Activated T-cell treated with anti-CD3 and anti-CD28 coated beads, Interleukin-2, amount 50 U/mL, for 48 hours (primary cell): ENCODE measurements at regions not wholly inside any gene's neighbourhood (a gene's known extent, or its start where the extent isn't known, plus 50 kb on each side); places are given as distances from the start of the nearest gene placed in this dataset.

Experiments used
- DNase-seq, 2 experiments: peaks; one replicate each; pipeline ENCODE4 v3.0.0-alpha.2; 2020

GRCh38 chr2:200013906-200014305, 58.5 kb downstream of the MAIP1 start:
- DNase-seq = no peak

GRCh38 chr2:200021449-200022114, 66.2 kb downstream of the MAIP1 start:
- no peak for DNase-seq

DNA sequence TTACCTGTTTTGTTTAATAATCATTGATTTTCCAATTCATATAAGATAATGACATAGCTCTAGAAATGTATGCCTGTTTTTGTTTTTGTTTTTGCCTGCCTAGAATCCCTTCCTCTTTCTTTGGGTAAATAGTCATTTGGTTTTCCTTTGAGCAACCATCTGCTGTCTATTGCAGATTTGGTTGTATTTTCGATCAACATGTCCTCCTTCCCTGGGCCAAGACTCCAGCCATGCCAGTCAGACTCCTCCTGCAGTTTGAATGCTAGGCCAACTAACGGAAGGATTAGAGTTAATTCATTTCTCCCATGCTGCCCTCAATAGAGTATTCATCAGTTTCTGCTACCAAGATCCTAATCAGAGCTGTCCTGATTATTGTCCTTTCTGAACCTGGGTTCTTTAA, 67.1 kb downstream of the MAIP1 start:
- DNase-seq = no peak

DNA sequence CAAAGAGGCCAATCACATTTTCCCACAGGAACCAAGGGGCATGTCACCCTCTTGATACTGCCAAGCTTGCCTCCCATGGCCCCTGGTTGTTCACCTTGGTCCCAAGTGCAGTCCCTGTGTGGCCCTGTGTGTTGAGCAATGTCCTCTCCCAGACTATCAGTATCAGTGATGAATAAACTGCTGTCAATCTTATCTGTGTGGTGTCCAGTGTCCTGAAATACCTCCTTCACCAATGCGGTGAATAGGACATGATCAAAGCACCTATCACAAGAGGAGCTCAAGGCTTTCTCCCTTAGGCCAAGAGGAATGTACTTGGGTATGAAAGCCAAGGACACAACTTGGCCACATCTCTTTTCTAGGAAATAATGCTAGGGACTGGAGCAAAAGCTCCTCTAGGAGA, 68.2 kb downstream of the MAIP1 start:
- no peak for DNase-seq

GRCh38 chr2:200025717-200026116, 70.3 kb downstream of the MAIP1 start:
- no peak for DNase-seq

DNA sequence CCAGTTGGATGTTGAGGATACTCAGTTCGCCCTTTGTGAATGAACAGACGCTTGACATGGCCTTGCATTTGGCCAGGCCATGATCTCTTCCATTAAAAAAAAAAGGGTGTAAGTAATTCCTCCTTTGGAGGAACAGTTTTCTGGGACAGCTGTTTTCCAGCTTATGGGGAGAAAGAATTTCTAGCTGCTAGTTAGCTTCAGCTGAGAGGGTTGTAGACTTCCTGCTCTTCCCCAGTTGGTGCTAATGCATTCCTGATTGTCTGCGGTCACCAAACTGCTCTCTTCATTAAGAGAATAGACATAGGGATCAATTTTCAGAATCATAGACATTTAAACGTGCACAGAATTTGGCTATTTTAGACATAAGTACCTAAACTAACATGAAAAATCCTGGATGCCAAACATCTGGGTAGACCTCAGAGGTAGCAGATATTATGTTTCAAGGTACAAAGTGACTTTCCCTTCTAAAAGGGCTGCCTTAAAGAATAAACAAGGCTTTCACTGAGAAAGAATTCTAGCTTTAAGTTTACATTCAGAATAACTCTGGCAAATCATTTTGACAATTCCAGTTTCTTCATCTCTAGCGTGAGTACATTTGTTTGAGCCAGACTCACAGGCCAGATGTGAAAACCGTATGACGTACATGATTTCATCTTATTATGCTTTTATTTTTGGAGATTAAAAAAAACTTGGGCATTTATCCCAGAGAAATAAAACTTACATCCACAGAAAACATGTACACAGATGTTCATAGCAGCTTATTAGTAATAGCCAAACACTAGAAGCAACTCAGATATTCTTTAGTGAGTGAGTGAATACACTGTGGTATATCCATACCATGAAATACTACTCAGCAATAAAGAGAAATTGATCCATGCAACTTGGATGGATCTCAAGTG, 71.2 kb downstream of the MAIP1 start:
- DNase-seq = no peak

DNA sequence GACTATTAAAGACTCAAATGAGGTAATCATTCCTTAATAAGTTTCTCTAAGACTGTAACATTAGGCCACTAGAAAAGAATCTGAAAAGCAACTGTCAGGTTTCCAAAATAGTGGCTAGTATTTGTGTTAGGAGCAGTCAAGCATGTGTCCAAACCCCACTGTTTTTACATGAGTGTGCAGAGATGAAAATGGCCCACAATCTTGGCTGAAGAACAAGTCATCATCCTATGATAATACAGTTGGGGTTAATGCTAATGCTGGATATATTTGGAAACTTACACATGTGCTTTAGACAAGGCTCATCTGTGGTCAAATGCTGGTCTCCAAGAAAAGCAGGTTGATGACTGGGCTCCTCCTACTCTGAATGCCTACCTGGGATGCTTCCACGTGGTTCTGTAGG, 73.6 kb downstream of the MAIP1 start:
- no peak for DNase-seq

DNA sequence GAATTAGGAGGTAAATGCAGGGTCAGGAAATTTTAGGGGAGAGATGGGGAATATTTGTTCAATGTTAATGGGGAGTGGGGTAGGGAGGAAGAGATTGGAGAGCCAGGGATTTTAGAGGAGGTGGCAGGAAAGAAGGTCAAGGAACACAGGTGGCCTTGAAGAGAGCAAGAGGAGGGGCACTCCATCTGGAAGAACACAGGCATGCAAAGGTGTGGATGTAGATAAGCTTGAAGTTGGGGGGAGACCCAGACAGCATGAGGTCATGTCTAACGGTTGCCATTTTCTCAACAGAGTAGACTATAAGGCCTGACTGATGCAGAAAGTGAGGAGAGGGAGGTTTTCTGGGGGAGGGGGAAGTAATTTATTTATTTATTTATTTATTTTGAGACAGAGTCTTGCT, 77.5 kb downstream of the MAIP1 start:
- DNase-seq = no peak

DNA sequence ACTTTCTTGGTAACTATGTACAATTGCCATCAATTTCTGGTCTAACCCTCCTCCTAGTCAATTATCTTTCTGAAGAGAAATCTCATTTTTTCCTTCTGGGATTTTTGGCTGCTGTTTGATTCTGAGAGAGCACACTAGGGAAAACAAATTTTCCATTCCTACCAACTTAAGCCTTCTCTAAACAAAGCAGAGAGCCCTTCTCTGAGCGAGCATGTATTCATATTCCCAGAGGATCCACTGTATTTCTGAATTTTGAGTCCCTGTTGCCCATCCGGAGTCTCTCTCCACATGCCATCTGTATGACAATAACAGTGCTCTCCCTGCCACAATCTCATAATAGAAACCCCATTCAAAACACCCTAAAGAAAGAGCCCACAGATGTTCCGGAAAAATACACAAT, 78.5 kb downstream of the MAIP1 start:
- no peak for DNase-seq

DNA sequence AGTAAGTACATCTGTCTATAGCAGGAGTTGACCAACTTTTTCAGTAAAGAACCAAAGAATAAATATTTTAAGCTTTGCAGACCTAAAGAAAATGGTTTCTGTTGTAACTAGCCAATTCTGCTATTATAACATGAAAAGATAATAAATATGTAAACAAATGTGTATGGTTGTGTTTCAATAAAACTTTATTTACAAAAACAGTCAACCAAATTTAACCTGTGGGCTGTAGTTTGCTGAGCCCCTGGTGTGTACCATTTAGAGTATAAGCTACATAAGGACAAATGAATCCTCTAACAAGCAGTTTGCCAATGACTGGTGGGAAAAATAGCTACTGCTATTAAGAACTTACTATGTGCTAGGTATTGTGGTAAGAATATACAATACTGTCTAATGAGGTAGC, 79.4 kb downstream of the MAIP1 start:
- DNase-seq = no peak

- DNase-seq = no peak
Measured at GRCh38 chr2:200039724-200040650, 84.6 kb downstream of the MAIP1 start.

- DNase-seq = no peak
Measured at GRCh38 chr2:200040831-200041230, 85.4 kb downstream of the MAIP1 start.

DNA sequence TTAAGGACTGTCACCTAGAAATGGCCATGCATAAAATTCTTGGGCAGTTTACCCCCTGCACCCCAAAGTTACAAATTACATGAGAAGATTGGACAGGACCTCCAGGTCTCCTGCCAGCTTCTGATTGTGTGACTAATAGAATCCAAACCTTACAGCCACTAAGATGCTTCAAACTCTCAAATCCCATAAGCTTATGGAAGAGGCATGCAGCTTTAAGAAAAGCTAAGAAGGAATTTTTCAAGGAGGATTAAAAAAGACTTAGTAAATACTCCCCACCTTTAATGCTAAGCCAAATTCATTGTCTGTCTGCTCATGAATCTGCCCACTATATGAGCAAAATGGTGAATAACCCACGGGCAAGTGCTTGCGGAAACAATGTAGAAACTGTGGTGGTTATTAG, 86.3 kb downstream of the MAIP1 start:
- DNase-seq = no peak

DNA sequence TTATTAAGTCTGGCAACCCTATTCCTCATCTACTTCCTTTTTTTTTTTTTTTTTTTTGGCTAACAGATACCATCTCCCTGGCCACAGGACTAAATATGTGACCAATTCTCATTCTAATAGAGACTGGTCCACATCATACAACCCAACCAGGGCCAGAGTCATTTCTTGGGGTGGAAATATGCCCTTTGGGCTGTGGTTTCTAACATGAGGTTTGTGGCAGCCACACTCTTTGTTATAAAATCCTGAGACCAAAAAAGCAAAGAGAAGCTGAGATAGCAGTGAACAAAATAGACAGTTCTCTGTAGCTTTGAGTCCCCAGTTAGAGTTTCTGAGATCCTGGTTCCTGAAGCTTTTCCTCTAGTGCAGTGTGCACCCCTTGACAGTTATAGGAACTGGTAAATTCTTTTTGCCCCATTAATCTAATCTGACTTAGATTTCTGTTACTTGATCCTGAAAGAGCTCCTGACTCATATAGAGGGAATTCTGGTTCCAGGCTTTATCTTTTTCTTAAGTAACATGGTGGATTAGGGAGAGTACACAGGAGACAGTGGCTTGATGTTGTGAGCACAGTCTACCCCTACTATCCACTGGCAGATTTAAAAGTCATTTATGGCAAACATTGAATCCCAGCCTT, 86.8 kb downstream of the MAIP1 start:
- DNase-seq = no peak

- DNase-seq = no peak
Measured at GRCh38 chr2:200042944-200043343, 87.6 kb downstream of the MAIP1 start.

GRCh38 chr2:200044453-200044852, 89.1 kb downstream of the MAIP1 start:
- DNase-seq = no peak

DNA sequence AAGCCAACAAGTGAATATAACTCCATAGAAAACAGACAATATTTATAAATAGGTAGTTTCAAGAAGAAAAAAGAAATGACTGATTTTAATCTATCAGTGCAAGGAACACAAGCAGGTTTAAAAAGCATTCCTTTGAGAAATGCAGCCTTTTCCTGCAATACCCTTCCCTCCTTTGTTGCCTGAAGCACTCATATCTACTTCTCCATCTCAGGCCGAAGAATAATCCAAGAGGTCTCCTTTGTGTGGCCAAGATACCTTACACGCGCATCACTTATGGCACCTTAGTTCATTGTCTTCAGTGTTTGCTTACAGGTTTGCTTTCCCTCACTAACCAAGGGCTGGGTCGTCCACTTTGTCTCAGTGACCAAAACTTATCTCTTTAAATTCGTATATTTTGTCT, 93.0 kb downstream of the MAIP1 start:
- no peak for DNase-seq

DNA sequence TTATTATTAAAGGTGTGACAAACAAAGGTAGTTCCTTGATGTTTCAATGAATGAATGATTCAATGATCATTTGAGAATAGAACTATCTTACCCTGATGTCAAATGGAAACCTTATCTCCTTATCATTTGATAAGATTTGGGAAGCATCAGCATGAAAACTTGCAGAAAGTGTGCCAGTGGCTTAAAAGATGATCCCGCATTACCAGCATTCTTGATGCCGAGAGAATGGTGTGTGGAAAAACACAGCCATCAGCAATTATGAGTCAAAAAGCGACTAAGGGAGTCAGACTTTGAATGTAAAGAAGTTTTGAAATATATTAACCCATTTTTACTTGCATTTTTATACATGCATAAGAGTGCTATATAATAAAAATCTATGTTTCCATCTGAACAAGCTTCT, 93.7 kb downstream of the MAIP1 start:
- no peak for DNase-seq

GRCh38 chr2:200050921-200051610, 95.7 kb downstream of the MAIP1 start:
- DNase-seq = no peak

- no peak for DNase-seq
Measured at GRCh38 chr2:200051611-200051945, 96.2 kb downstream of the MAIP1 start.

- DNase-seq = no peak
Measured at GRCh38 chr2:200052627-200053026, 97.2 kb downstream of the MAIP1 start.
